SU-DHL-6 (cell line): ENCODE measurements at regions not wholly inside any gene's neighbourhood (a gene's known extent, or its start where the extent isn't known, plus 50 kb on each side); places are given as distances from the start of the nearest gene placed in this dataset.

Experiments used
- CTCF ChIP-seq: fragments of 200-600 bp; sonication (generic); IDR thresholded peaks from one replicate; pipeline ENCODE4 v1.5.1; 2017; ENCODE audit warnings: antibody characterized with exemption, mild to moderate bottlenecking, low read length, moderate library complexity; ENCODE audit not compliant: insufficient read depth, poor library complexity, severe bottlenecking
- EZH2phosphoT487 ChIP-seq: fragments of 200-600 bp; sonication (generic), shearing (Covaris generic); conservative IDR thresholded peaks from 2 replicates; pipeline ENCODE4 v1.6.1; 2018; ENCODE audit warnings: mild to moderate bottlenecking, antibody characterized with exemption, low read length, moderate library complexity, mixed read lengths

- TF ChIP-seq CTCF (peak; percentile 31), EZH2phosphoT487 (no peak)
These were observed 928.7 kb downstream of the LRFN5 start for GRCh38 chr14:42535397-42535796.
